RCC 7860 (cell line): ENCODE measurements at regions not wholly inside any gene's neighbourhood (a gene's known extent, or its start where the extent isn't known, plus 50 kb on each side); places are given as distances from the start of the nearest gene placed in this dataset.

Experiments used
- DNase-seq: peaks from one replicate; pipeline ENCODE4 v3.0.0-alpha.2; 2015; ENCODE audit warnings: low spot score
- FAIRE-seq: peaks from 2 replicates; lab custom pipeline; 2012; peaks lifted over from hg19 to GRCh38; lab: Jason Lieb, UNC

DNA sequence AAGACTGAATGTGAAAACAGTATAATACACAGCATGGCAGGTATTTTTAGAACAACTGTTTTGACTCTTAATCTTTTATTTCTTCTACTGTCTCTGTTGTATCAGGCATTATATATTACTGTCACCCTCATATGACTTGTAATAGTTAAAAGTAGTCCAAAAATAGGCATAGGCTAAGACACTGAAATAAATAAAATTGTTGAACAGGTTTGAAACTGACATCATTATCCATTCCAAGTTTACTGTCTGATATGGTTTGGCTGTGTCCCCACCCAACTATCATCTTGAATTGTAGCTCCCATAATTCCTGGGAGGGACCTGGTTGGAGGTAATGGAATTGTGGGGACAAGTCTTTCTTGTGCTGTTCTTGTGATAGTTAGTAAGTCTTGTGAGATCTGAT is 91.4 kb upstream of the CDH19 start:
- DNase-seq = no peak

DNA sequence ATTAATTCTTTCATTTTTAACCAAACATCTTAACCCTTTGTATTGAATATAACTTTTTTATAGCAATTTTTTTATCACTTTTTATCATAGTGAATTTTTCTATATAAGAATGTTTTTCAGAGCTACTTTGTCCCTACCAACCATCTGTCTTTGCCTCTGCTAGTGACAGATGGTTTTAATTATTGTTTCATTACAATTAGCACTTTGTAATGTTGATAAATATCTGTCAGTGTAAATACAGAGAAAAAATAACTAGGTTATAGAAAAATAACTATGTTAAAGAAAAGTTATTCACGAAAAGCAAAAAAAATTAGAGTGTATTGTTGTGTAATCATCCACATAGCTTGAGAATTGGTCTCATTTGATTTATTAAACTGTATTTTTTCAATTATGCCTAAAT is 91.0 kb upstream of the CDH19 start:
- FAIRE-seq = no peak
- DNase-seq = no peak

More for the DNA sequence above, 91.4 kb upstream of the CDH19 start:
- FAIRE-seq = no peak

DNA sequence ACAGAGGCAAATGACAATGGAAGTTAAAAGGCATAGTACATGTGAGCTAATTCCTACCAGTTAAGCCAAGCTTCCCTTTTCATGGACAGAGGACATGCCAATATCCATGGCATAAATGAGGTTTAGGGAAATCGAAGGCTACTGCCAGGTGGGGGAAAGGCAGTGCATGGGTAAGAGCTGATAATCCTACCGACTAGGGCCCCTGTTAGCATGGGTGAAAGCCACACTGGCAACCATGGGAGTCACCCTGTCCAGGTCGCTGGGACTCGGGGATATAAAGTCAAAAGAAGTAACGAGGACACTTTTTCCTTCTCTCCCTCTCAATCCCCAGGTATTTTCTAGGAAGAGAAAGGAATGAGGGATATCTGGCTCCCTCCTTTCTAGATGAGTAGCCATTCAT is 83.7 kb upstream of the CDH19 start:
- DNase-seq (no peak), FAIRE-seq (no peak)

DNA sequence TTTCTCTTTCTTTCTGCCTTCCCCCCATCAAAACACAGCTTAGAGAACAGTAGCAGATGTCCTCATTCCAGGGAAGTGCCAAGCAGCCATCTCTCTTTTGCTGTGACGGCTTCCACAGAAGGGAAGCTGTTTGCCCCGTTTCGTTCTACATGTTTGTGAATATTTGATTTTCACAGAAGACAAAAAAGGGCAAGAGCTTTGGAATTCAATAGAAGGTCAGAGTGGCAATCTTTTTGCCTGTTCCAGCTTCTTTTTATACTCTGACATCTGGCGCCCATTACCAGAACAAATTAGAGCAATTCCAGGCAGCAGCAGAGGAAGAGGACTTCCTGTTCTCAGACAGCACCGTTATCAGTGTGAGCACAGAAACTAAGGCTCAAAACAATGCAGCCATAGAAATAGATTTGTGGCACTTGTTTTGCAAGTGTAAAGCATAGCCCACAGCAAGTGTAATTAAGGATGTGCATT is 79.0 kb upstream of the CDH19 start:
- no peak for DNase-seq

DNA sequence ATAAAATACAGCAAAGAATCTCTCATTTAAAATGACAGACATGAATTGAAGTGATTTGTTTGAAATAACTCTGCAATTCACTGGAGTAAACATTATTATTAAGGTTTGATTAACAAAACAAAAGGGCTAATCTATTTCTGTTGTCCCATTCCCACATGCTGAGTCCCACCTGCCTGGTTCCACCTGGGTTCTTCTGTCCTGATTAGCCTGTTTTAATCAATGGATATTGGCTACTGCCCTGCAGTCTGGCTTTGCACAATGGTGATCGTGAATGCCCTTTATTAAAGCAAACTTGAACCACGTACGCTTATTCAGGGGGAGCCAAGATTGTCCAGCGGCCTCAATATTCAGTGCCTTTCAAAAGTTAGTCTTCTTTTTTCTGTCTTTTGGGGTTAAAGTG is 72.8 kb upstream of the CDH19 start:
- FAIRE-seq (no peak), DNase-seq (no peak)

More for the DNA sequence above, 79.0 kb upstream of the CDH19 start:
- no peak for FAIRE-seq

DNA sequence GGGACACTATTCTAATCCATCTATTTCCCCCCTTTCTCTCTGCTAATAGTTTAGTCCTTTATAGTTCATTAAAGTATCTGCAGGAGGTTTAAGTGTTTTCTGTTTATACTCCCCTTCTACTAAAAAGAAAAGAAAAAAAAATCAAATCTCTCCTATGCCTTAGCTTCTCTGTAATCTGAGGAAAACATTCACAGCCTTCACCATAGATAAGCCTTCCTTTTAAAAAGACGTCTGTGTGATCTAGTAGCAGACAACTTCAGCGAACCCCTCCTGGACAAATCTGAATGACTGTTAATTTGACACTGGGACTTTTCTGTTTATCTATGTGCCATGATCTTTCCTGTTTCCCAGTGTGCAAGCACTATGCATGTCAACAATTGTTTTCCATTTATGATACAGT is 70.4 kb upstream of the CDH19 start:
- DNase-seq (no peak), FAIRE-seq (no peak)

DNA sequence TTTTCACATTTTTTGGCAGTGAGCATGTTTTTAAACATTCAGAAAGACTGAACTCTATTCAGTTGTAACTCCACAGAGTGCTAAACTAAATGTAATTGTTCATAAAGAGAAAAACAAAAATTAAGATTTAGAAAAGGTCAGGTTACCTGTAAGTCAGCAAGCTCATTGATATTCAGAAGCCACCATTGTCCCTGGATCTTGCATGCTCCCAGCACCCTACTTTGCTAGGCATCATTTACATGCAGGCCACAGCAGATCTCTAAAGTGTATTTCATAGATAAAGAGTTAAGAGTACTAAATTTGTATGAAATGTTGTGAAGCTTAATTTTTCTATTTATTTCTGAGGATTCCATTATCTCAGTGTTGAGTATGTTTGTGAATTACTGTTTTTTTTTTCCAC is 64.8 kb upstream of the CDH19 start:
- FAIRE-seq (no peak), DNase-seq (no peak)

DNA sequence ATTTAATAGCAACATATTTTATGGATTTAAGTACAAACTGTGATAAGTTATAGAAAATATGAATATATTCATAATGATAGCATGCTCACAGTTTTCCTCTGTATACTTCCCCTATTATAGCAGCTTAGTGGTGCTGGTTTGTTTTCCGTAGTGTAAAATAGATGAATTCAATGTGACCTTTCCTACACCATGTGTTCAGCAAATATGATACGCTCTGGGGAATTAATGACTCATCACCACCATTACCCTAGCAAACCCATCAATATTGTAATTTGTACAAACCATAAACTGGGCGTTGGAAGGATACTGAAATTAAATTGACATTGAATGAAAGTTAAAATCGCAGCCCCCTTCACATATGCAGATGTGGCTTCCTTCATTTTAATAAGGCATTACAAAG is 58.7 kb upstream of the CDH19 start:
- FAIRE-seq = no peak
- no peak for DNase-seq

DNA sequence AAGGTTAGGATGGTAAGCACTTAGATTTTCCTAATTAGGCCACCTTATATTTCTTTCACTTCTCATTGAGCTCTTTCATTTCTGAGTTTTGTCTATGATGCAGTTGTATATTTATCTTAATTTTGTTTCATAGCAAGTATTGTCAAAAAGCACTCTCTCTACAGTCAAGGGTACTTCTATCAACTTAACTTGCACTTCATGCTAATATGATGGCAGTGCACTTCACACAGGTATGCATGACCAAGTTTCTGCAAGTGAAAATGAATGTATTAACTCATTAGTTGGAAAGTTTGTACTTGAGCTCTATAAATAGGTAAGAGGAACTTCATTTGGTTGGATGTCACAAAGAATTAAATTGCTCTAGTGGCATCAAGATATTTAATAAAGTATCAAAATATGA is 51.5 kb upstream of the CDH19 start:
- no peak for DNase-seq
- no peak for FAIRE-seq
